ENCODE measurements at regions not wholly inside any gene's neighbourhood (a gene's known extent, or its start where the extent isn't known, plus 50 kb on each side); places are given as distances from the start of the nearest gene placed in this dataset.

GRCh38 chr12:25387732-25388050, 137.0 kb upstream of the KRAS start:
- Histone ChIP-seq H4K20me1 (ENCODE audit: control insufficient read depth, insufficient read depth) (no peaks in the 10 kb centered on the region), H3K27me3 (replicated peaks in 1 of 2; ENCODE audit: control insufficient read depth in 2 of 2, insufficient read depth in 2 of 2, low read length in 1 of 2) (no peaks in the 10 kb centered on the region), H3K9me3 (replicated peaks; ENCODE audit: control insufficient read depth, insufficient read depth, low read length) (no peaks in the 10 kb centered on the region; the same call in 2 of the 3 replicates), H3K4me3 (no peak overlapping the region), H3K9ac (ENCODE audit: control insufficient read depth, insufficient read depth, low read length) (no peak overlapping the region), H3K4me1 (ENCODE audit: control insufficient read depth, insufficient read depth, low read length) (peaks cover 19% of the 10 kb centered on the region), H2AFZ (ENCODE audit: control insufficient read depth, low read depth, low read length) (no peak overlapping the region), H3K27ac (ENCODE audit: control insufficient read depth, insufficient read depth) (no peak overlapping the region), H3K79me2 (ENCODE audit: control insufficient read depth, insufficient read depth, low read length) (peaks cover 8% of the 10 kb centered on the region), H3K4me2 (ENCODE audit: control insufficient read depth, insufficient read depth) (no peak overlapping the region), H3K36me3 (ENCODE audit: control insufficient read depth in 2 of 2, insufficient read depth in 2 of 2, low read length in 1 of 2) (no peaks in the 10 kb centered on the region)
- BruUV-seq (replicated peaks), result no TSS peak
- intact Hi-C loops (cut with micrococcal nuclease; ENCODE audit: unreplicated experiment) (loop anchor here (1.0 kb wide), 3 partner anchors 146 to 232 kb away; no protein-coding TSS in a partner anchor), in situ Hi-C loops (cut with MboI) (no loop called here)
- ChIA-PET SMC1A (ENCODE audit: uncharacterized antibody, unreplicated experiment) (interaction anchor here (0.6 to 3.5 kb wide), 28 partner anchors 9 to 396 kb away, joined by 3 to 18 read pairs (median 4); partner anchors contain the start of genes DNAI7 and ETFRF1), POLR2A (interaction anchor here (0.6 to 1.1 kb wide), 3 partner anchors 146 to 435 kb away, joined by 3 to 5 read pairs (median 4); no protein-coding TSS in a partner anchor), RAD21 (ENCODE audit: unreplicated experiment) (interaction anchor here (0.8 to 2.0 kb wide), 20 partner anchors 9 to 629 kb away, joined by 3 to 13 read pairs (median 4); no protein-coding TSS in a partner anchor), CTCF (interaction anchor here (0.6 to 2.0 kb wide), 27 partner anchors 9 to 438 kb away, joined by 3 to 9 read pairs (median 3); partner anchors contain the start of genes DNAI7 and ETFRF1)
- ATAC-seq (no peak), FAIRE-seq (no peak), DNase-seq (ENCODE audit: low read depth, low spot score) (no peak)
- 67% methylated on average over 3 of the region's 3 CpGs for WGBS (ENCODE audit: insufficient coverage, insufficient replicate concordance, low lambda C conversion rate, missing lambda C conversion rate)
- TF ChIP-seq CHD4 (IDR thresholded peaks at IDR 0.05) (no peak), SREBF1 (IDR thresholded peaks at IDR 0.05; ENCODE audit: low read length) (0 out of 2 replicates have a peak, but pooled peaks have one; percentile 25), PRDM15 (CRISPR knock-in tag; IDR thresholded peaks at IDR 0.05) (no peak), RAD21 (IDR thresholded peaks at IDR 0.05; ENCODE audit: insufficient read depth, low read depth, low read length) (no peak), MXI1 (IDR thresholded peaks at IDR 0.05; ENCODE audit: low read depth, low read length) (peak; percentile 28; the same call in 1 of the 2 replicates), BHLHE40 (IDR thresholded peaks at IDR 0.05; ENCODE audit: borderline replicate concordance in 1 of 2, low read depth in 2 of 2, low read length in 1 of 2) (no peak), MEF2A (IDR thresholded peaks at IDR 0.05; ENCODE audit: insufficient read depth, low read depth, low read length) (no peak)
